DND-41 (cell line): ENCODE measurements at regions not wholly inside any gene's neighbourhood (a gene's known extent, or its start where the extent isn't known, plus 50 kb on each side); places are given as distances from the start of the nearest gene placed in this dataset.
A peak's percentile ranks its signal among the peaks of the same experiment; 100 is the strongest.

Source experiments
- ATAC-seq: fragments of 200-7000 bp; cut with Tn5 transposase; 3 replicates; pipeline ENCODE4 v1.9.1; 2021; ENCODE audit warnings: low read depth; ENCODE audit not compliant: insufficient read depth
- DNase-seq: peaks from one replicate; pipeline ENCODE4 v3.0.0-alpha.2; 2020
- H2AFZ ChIP-seq: 2 replicates; pipeline ENCODE4 v1.6.0; 2012; ENCODE audit warnings: low read depth, low read length
- H3K27ac ChIP-seq: 2 replicates; pipeline ENCODE4 v1.5.1; 2012; ENCODE audit warnings: low read length, inconsistent platforms
- H3K27me3 ChIP-seq: fragments of 200-600 bp; sonication (generic); 2 replicates; pipeline ENCODE4 v1.6.0; 2012; ENCODE audit warnings: low read length, mild to moderate bottlenecking, inconsistent platforms; ENCODE audit not compliant: insufficient read depth, poor library complexity
- H3K36me3 ChIP-seq: 2 replicates; pipeline ENCODE4 v1.5.1; 2012; ENCODE audit warnings: low read length, inconsistent platforms; ENCODE audit not compliant: insufficient read depth
- H3K4me1 ChIP-seq: 2 replicates; pipeline ENCODE4 v1.5.1; 2012; ENCODE audit warnings: mild to moderate bottlenecking, low read length; ENCODE audit not compliant: insufficient read depth
- H3K4me2 ChIP-seq: 2 replicates; pipeline ENCODE4 v1.6.0; 2012; ENCODE audit warnings: mild to moderate bottlenecking, moderate library complexity, low read length, inconsistent platforms; ENCODE audit not compliant: insufficient read depth
- H3K4me3 ChIP-seq, 2 experiments: fragments of 200-600 bp in 1 of 2; shearing (Covaris generic) in 1 of 2; 2 replicates each; pipeline ENCODE4 v1.5.1; 2012 to 2016; ENCODE audit warnings: inconsistent platforms in 2 of 2, low read length in 2 of 2, mild to moderate bottlenecking in 2 of 2, low read depth in 1 of 2, moderate library complexity in 1 of 2
- H3K79me2 ChIP-seq: 2 replicates; pipeline ENCODE4 v1.6.0; 2012; ENCODE audit warnings: low read length, inconsistent platforms; ENCODE audit not compliant: insufficient read depth
- H3K9ac ChIP-seq: 2 replicates; pipeline ENCODE4 v1.6.0; 2012; ENCODE audit warnings: low read depth, mild to moderate bottlenecking, inconsistent platforms, low read length, moderate library complexity
- H3K9me3 ChIP-seq: 2 replicates; pipeline ENCODE4 v1.5.1; 2012; ENCODE audit warnings: low read length, moderate library complexity, mild to moderate bottlenecking, inconsistent platforms; ENCODE audit not compliant: insufficient read depth, severe bottlenecking
- H4K20me1 ChIP-seq: 2 replicates; pipeline ENCODE4 v1.6.0; 2012; ENCODE audit warnings: low read length; ENCODE audit not compliant: insufficient read depth
- CTCF ChIP-seq: IDR thresholded peaks from 2 replicates; pipeline ENCODE4 v1.5.1; 2012; ENCODE audit warnings: borderline replicate concordance, low read length, moderate library complexity, mild to moderate bottlenecking; ENCODE audit not compliant: poor library complexity, severe bottlenecking; ENCODE audit errors: extremely low read depth
- EZH2 ChIP-seq: IDR thresholded peaks from 3 replicates; pipeline ENCODE4 v1.6.1; 2012; ENCODE audit warnings: borderline replicate concordance, low read depth, mild to moderate bottlenecking, moderate library complexity, low read length, inconsistent platforms; ENCODE audit not compliant: severe bottlenecking

- no peak for ATAC-seq
Observed at GRCh38 chr3:81932681-81933080, 171.2 kb upstream of the GBE1 start.

GRCh38 chr3:81931265-81932251, 170.1 kb upstream of the GBE1 start:
- H3K4me2 ChIP-seq: peak overlapping the region; percentile 58

More at GRCh38 chr3:81932681-81933080, 171.2 kb upstream of the GBE1 start:
- Histone ChIP-seq H4K20me1 (no peaks in the 10 kb centered on the region), H3K9ac (no peak overlapping the region), H2AFZ (peak overlapping the region; percentile 57; the same call in 1 of the 2 replicates), H3K27me3 (no peaks in the 10 kb centered on the region), H3K4me2 (peak overlapping the region; percentile 58; the same call in 1 of the 2 replicates), H3K27ac (peak overlapping the region; percentile 56; the same call in 1 of the 2 replicates), H3K9me3 (no peaks in the 10 kb centered on the region), H3K4me3 (no peak overlapping the region), H3K36me3 (no peaks in the 10 kb centered on the region), H3K79me2 (no peaks in the 10 kb centered on the region), H3K4me1 (peaks cover 39% of the 10 kb centered on the region)
- DNase-seq: no peak
- TF ChIP-seq CTCF (no peak), EZH2 (no peak)

GRCh38 chr3:81929697-81930096, 168.3 kb upstream of the GBE1 start:
- Histone ChIP-seq H3K79me2 (no peaks in the 10 kb centered on the region), H3K27me3 (no peaks in the 10 kb centered on the region), H3K4me3 (no peak overlapping the region), H3K4me2 (no peak overlapping the region), H3K4me1 (peaks cover 25% of the 10 kb centered on the region), H3K9ac (no peak overlapping the region), H2AFZ (no peak overlapping the region), H4K20me1 (no peaks in the 10 kb centered on the region), H3K27ac (no peak overlapping the region), H3K36me3 (no peaks in the 10 kb centered on the region), H3K9me3 (no peaks in the 10 kb centered on the region)
- no peak for TF ChIP-seq CTCF
- TF ChIP-seq EZH2: no peak
- ATAC-seq (no peak), DNase-seq (no peak)

More at GRCh38 chr3:81931265-81932251, 170.1 kb upstream of the GBE1 start:
- Histone ChIP-seq H3K27ac (peak overlapping the region; percentile 56), H3K4me1 (peaks cover 29% of the 10 kb centered on the region), H3K9me3 (no peaks in the 10 kb centered on the region), H3K4me3 (peak overlapping the region in 1 of 2 experiments; percentile 32; a peak in 2 of 4 replicates), H3K27me3 (no peaks in the 10 kb centered on the region), H3K79me2 (no peaks in the 10 kb centered on the region), H2AFZ (peak overlapping the region; percentile 57), H3K9ac (peak overlapping the region; percentile 3; the same call in 1 of the 2 replicates), H4K20me1 (no peaks in the 10 kb centered on the region), H3K36me3 (no peaks in the 10 kb centered on the region)
- DNase-seq (peak; percentile 45), ATAC-seq (peak; percentile 80)
- TF ChIP-seq EZH2 (no peak), CTCF (no peak)
